ENCODE measurements at regions not wholly inside any gene's neighbourhood (a gene's known extent, or its start where the extent isn't known, plus 50 kb on each side); places are given as distances from the start of the nearest gene placed in this dataset.
"Not testable (repeated sequence)": the region's sequence is repeated elsewhere in the genome, so short reads cannot be mapped to it uniquely, and the experiment has no call there.

DNA sequence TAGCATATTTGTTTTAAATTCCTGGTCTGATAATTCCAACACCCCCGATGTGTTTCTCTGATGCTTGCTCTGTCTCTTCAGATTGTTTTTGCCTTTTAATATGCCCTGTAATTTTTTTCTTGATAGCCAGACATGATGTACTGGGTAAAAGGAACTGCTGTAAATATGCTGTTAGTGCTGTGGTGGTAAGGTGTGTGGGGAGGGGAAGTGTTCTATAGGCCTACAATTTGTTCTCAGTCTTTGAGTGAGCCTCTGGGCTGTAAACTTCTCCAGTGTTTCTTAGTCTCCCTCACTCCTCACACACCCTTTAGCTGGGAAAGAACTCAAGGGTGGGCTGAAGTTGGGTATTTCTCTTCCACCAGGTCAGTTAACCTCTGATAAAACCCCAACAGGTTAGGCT, 147.0 kb upstream of the OR4E1 start:
- TF ChIP-seq TCF7L2 (IDR thresholded peaks at IDR 0.05; ENCODE audit: borderline replicate concordance, extremely low read depth, insufficient read depth, insufficient read length), result no peak
- TF ChIP-seq SRF (IDR thresholded peaks at IDR 0.05; ENCODE audit: low read depth), result no peak
- TF ChIP-seq, protein P1, sequence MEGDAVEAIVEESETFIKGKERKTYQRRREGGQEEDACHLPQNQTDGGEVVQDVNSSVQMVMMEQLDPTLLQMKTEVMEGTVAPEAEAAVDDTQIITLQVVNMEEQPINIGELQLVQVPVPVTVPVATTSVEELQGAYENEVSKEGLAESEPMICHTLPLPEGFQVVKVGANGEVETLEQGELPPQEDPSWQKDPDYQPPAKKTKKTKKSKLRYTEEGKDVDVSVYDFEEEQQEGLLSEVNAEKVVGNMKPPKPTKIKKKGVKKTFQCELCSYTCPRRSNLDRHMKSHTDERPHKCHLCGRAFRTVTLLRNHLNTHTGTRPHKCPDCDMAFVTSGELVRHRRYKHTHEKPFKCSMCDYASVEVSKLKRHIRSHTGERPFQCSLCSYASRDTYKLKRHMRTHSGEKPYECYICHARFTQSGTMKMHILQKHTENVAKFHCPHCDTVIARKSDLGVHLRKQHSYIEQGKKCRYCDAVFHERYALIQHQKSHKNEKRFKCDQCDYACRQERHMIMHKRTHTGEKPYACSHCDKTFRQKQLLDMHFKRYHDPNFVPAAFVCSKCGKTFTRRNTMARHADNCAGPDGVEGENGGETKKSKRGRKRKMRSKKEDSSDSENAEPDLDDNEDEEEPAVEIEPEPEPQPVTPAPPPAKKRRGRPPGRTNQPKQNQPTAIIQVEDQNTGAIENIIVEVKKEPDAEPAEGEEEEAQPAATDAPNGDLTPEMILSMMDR (IDR thresholded peaks at IDR 0.05 in 2 of 3, conservative IDR thresholded peaks at IDR 0.05 in 1 of 3; ENCODE audit: borderline replicate concordance in 1 of 3, insufficient read depth in 1 of 3, low read depth in 2 of 3, low read length in 2 of 3), result no peak
- no peak for TF ChIP-seq EZH2 (IDR thresholded peaks at IDR 0.05)
- no peak for TF ChIP-seq RAD21 (IDR thresholded peaks at IDR 0.05; ENCODE audit: low read depth)
- TF ChIP-seq SIN3A (IDR thresholded peaks at IDR 0.05; ENCODE audit: low read depth), result no peak
- no peak for TF ChIP-seq POLR2AphosphoS5 (IDR thresholded peaks at IDR 0.05; ENCODE audit: low read depth, low read length)
- TF ChIP-seq, protein P2, sequence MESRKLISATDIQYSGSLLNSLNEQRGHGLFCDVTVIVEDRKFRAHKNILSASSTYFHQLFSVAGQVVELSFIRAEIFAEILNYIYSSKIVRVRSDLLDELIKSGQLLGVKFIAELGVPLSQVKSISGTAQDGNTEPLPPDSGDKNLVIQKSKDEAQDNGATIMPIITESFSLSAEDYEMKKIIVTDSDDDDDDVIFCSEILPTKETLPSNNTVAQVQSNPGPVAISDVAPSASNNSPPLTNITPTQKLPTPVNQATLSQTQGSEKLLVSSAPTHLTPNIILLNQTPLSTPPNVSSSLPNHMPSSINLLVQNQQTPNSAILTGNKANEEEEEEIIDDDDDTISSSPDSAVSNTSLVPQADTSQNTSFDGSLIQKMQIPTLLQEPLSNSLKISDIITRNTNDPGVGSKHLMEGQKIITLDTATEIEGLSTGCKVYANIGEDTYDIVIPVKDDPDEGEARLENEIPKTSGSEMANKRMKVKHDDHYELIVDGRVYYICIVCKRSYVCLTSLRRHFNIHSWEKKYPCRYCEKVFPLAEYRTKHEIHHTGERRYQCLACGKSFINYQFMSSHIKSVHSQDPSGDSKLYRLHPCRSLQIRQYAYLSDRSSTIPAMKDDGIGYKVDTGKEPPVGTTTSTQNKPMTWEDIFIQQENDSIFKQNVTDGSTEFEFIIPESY (IDR thresholded peaks at IDR 0.05; ENCODE audit: extremely low read depth, insufficient replicate concordance, low read length), result no peak
- TF ChIP-seq, protein P3, sequence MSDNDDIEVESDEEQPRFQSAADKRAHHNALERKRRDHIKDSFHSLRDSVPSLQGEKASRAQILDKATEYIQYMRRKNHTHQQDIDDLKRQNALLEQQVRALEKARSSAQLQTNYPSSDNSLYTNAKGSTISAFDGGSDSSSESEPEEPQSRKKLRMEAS (IDR thresholded peaks at IDR 0.05), result no peak
- no peak for TF ChIP-seq ZNF274 (IDR thresholded peaks at IDR 0.05; ENCODE audit: low read depth, low read length)
- TF ChIP-seq EGR1 (IDR thresholded peaks at IDR 0.05; ENCODE audit: low read depth), result no peak
- TF ChIP-seq SP1 (IDR thresholded peaks at IDR 0.05; ENCODE audit: low read depth), result no peak
- intact Hi-C loops (cut with micrococcal nuclease), result no loop called here
- ChIA-PET POLR2A (no interaction called here), CTCF (interaction anchor here (1.4 kb wide), 1 partner anchor 52 kb away, joined by 4 read pairs; no protein-coding TSS in a partner anchor), RAD21 (ENCODE audit: low non-redundant PET in 1 of 2, low total read pairs in 2 of 2, uncharacterized antibody in 2 of 2, unreplicated experiment in 2 of 2) (no interaction called here)
- Histone ChIP-seq H3K9me3 (ENCODE audit: control insufficient read depth in 1 of 2, insufficient read depth in 1 of 2, low read depth in 1 of 2, low read length in 2 of 2) (no peaks in the 10 kb centered on the region), H4K20me1 (ENCODE audit: insufficient read depth) (no peaks in the 10 kb centered on the region), H2AFZ (ENCODE audit: low read depth, low read length, poor library complexity, severe bottlenecking) (no peak overlapping the region), H3K4me2 (ENCODE audit: low read length) (no peak overlapping the region), H3K36me3 (ENCODE audit: control insufficient read depth in 1 of 2, insufficient read depth in 2 of 2, low read length in 2 of 2) (no peaks in the 10 kb centered on the region), H3K27ac (ENCODE audit: low read depth, low read length) (no peak overlapping the region), H3K9ac (ENCODE audit: low read length) (no peak overlapping the region), H3K79me2 (ENCODE audit: insufficient read depth, low read length) (no peaks in the 10 kb centered on the region), H3K4me3 (replicated peaks in 1 of 2; ENCODE audit: low read depth in 1 of 2, low read length in 2 of 2) (no peak overlapping the region), H3K4me1 (ENCODE audit: control insufficient read depth in 1 of 2, insufficient read depth in 2 of 2, low read length in 2 of 2) (no peaks in the 10 kb centered on the region), H3K27me3 (ENCODE audit: insufficient read depth, low read length) (no peaks in the 10 kb centered on the region), H3K9me2 (ENCODE audit: insufficient read depth) (no peaks in the 10 kb centered on the region)
- no TSS peak for BruUV-seq (replicated peaks)
- ATAC-seq (no peak), DNase-seq (ENCODE audit: low read depth, low spot score) (no peak)

DNA sequence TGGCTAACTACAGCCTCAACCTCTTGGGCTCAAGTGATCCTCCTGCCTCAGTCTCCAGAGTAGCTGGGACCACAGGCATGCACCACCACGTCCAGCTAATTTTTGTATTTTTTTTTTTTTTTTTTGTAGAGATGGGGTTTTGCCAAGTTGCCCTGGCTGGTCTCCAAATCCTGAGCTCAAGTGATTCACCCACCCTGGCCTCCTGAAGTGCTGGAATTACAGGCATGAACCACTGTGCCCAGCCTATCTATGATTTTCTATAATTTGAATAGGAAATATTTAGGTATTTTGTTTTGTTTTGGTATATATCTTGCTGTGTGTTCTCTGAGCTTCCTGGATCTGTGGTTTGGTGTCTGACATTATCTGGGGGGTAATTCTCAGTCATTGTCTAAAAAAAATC, 146.3 kb upstream of the OR4E1 start:
- H3K9ac ChIP-seq (ENCODE audit: low read length); H3K9me2 ChIP-seq (ENCODE audit: insufficient read depth); H3K36me3 ChIP-seq (ENCODE audit: control insufficient read depth in 1 of 2, insufficient read depth in 2 of 2, low read length in 2 of 2); H3K4me3 ChIP-seq (replicated peaks in 1 of 2; ENCODE audit: low read depth in 1 of 2, low read length in 2 of 2); H4K20me1 ChIP-seq (ENCODE audit: insufficient read depth); H3K4me2 ChIP-seq (ENCODE audit: low read length); ATAC-seq; RAD21 ChIA-PET (ENCODE audit: low non-redundant PET in 1 of 2, low total read pairs in 2 of 2, uncharacterized antibody in 2 of 2, unreplicated experiment in 2 of 2); intact Hi-C loops (cut with micrococcal nuclease); H3K4me1 ChIP-seq (ENCODE audit: control insufficient read depth in 1 of 2, insufficient read depth in 2 of 2, low read length in 2 of 2); H2AFZ ChIP-seq (ENCODE audit: low read depth, low read length, poor library complexity, severe bottlenecking); DNase-seq (ENCODE audit: low read depth, low spot score); BruUV-seq (replicated peaks); H3K9me3 ChIP-seq (ENCODE audit: control insufficient read depth in 1 of 2, insufficient read depth in 1 of 2, low read depth in 1 of 2, low read length in 2 of 2); POLR2A ChIA-PET; H3K27me3 ChIP-seq (ENCODE audit: insufficient read depth, low read length); H3K27ac ChIP-seq (ENCODE audit: low read depth, low read length); H3K79me2 ChIP-seq (ENCODE audit: insufficient read depth, low read length): not testable (repeated sequence)
- CTCF ChIA-PET, result interaction anchor here (1.4 kb wide), 1 partner anchor 52 kb away, joined by 4 read pairs; no protein-coding TSS in a partner anchor
